CD1c-positive myeloid dendritic cell (primary cell): ENCODE measurements at regions not wholly inside any gene's neighbourhood (a gene's known extent, or its start where the extent isn't known, plus 50 kb on each side); places are given as distances from the start of the nearest gene placed in this dataset.

Experiments
- DNase-seq: peaks from one replicate; pipeline ENCODE4 v3.0.0-alpha.2; 2016; ENCODE audit errors: extremely low spot score

- DNase-seq, result no peak
These were observed 162.6 kb upstream of the E2F8 start for GRCh38 chr11:19403196-19403895.

GRCh38 chr11:19400296-19400695 is 159.6 kb upstream of the E2F8 start:
- no peak for DNase-seq

GRCh38 chr11:19398772-19399527 is 158.2 kb upstream of the E2F8 start:
- DNase-seq, result no peak

DNA sequence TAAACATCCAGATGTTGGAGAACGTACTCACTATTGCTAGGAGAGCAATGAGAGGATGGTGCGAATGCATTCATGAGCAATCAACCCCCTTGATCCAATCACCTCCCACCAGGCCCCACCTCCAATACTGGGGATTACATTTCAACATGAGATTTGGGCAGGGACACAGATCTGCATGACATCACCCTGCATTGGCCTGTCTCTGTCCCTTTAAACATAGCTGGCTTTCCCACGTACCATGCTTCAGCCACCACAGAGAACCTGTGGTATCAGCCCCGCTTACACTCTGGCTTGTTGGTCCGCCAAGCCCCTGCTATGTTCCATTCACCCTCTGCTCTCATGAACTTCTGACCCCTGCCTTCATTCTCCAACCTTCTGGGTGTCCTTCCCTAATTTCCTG is 157.5 kb upstream of the E2F8 start:
- no peak for DNase-seq

GRCh38 chr11:19395050-19395449 is 154.3 kb upstream of the E2F8 start:
- no peak for DNase-seq

DNA sequence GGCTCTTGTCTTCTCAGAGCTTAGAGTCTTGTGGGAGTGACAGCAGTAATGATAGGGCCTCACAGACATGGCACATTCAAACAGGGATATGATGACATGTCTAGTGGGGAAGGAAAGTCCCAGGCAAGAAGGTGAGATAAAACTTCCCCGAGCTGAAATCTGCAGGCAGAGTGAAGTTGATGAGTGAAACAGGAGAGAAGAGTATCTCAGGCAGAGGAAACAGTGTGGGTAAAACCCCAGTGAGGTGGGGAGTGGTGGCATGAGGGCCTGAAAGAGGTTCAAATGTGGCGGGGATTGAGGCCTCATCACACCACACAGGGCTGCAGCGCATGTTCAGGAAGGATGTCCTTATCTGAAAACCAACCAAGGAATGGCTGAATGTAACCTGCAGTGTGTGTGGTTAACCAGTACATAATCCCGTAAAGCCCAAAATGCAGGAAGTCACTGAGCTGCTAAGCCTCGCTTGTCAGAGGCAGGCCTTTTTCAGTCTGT is 153.8 kb upstream of the E2F8 start:
- no peak for DNase-seq

DNA sequence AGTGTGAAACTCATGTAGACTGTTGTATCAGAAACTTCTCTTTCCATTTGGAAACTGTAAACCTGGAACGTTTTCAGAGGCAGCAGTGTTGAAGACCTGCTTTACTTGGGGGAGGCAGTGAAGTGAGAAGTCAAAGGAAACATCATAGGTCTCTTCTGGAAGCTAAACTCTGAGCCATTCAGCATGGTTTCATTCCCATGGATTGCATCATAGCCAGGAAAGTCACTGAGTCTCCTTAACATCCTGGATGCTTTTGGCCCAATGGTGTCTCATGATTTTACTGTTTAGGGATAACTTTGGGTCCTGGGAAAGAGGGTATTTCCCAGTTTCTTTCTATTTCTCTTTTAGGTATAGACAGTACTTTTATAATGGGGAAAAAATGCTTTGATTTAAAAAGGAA is 153.2 kb upstream of the E2F8 start:
- no peak for DNase-seq

- DNase-seq, result no peak
These were observed 152.2 kb upstream of the E2F8 start for GRCh38 chr11:19392847-19393518.

GRCh38 chr11:19392321-19392720 is 151.6 kb upstream of the E2F8 start:
- no peak for DNase-seq

DNA sequence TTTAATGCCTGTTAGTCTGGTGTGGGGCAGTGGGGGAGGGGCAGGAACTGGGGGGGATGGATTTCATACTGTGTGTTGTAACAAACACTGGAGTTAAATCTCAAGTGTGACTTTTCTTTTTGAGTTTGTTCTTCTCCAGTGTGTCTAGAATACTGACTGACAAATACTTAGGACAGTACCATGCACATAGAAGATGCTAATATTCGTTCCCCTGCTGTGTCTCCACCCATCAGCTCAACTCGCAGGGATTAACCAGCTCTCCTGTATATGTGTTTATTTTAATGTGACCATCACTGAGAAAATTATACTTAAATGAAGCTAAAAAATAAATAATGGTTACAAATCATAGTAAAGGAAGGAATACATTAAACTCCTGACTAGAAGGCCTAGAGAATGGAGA is 150.9 kb upstream of the E2F8 start:
- no peak for DNase-seq

DNA sequence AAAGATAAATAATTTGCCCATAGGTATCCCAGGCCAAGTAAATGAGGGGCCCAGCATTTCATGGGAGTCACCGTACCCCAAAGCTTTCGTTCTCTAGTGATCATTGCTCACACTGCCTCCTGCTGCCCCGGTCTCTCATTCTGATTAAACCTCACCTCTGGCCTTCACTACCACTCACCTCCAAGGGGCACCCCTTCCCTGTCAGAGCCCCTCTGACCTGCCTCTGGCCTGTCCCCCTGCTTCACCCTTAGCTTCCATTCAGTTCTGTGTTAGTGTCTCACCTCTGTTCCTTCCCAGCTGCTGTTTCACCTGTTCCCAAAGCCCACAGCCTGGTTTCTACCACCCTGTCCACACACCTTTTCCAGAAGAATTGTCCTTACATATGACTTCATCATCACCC is 150.3 kb upstream of the E2F8 start:
- no peak for DNase-seq

DNA sequence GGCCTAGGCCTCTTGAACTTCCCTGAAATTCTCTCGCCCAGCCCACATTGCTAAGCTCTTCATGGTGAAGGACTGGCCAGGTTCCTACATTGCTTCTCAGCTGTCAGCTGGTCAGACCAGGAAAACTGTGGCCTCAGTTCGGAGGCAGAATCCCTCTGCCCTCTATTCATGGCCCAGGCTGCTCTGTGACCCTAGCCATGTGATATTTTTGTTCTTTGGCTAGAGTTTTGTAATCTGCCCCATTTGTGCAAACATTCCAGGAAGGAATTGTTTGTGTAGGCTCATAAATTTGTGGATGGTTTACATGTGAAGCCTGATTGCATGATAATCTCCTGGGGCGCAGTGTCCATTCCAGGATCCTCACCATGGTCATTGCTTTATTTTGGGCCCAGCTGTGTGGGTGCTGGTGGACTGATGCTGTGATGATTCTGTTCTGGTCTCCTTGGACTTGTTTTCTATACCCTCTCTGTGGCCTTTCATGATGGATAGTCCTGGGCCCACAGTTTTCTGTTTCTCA is 149.1 kb upstream of the E2F8 start:
- no peak for DNase-seq

GRCh38 chr11:19382131-19382611 is 141.4 kb upstream of the E2F8 start:
- no peak for DNase-seq

- no peak for DNase-seq
These were observed 139.6 kb upstream of the E2F8 start for GRCh38 chr11:19380375-19380774.

DNA sequence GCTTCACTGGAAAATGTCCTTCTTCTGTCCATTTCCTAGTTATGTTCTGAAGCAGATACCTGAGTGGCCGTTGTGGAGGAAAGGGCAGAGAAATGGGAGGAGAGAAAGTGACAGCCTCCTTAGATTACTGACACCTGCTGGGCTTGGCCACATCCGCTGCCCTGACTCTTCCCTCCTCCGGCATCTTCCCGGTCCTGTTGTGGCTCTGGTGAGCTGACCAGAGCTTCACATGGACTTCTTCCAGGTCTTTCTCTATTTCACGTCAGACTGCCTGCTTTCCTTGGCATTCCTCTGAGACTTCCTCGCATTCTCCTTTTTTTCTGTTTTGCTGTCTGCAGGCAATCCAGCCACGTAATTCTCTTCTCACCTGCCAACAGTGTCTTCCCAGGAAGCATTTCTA is 138.7 kb upstream of the E2F8 start:
- DNase-seq, result no peak

DNA sequence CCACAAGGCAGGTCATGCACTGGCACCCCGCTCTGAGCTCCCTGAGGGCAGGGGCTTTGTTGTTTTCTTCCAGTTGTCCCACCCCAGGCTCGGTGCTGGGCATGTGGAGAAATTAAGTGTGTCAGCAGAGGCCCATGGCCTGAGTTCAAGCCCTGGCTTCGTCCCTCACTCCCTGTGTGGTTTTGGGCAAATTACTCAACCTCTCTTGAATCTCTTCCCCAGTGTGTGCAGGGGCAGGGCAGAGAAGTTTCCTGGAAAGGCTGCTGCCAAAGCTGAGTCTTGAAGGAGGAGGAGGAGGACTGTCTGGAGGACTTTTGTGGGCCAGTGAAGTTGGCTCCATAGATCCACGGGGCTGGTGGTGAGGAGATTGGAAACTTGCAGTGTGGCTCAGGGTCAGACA is 138.1 kb upstream of the E2F8 start:
- DNase-seq, result no peak

- DNase-seq, result no peak
These were observed 137.1 kb upstream of the E2F8 start for GRCh38 chr11:19377881-19378280.

DNA sequence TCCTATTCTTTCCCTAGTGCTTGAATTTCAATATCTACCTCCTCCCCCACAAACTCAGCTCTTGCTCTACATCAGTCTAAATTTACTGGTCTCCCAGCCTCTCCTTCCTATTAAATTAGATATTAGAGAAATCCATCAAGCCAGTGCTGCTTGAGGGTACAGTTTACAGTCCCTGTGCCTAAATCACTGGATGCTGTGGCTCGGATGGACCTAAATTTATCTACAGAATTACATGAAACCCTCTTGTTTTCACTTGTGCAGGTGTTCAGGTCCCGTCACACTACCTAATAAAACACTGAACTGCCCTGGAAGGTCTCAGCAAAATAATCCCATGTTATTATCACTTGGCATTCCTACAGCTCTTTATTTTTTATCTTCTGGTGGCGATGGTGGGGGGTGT is 134.7 kb upstream of the E2F8 start:
- no peak for DNase-seq

DNA sequence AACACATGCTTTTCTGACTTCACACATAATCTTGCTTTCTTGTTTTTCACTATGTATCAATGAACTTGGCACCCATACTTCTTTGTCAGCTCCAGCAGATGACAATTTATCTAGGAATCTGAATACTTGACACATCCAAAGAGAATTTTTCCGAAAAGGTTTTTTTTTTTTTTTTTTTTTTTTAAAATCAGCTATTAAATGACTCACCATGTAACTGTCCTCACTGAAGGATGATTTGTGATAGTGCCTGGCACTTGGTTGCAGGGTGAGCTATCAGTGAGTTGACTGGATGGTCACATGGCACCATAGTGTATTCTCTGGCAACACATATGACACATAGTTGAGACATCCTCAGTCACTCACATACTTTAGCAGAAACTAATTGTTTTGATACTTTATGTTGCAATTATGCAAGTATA is 133.4 kb upstream of the E2F8 start:
- DNase-seq, result no peak

DNA sequence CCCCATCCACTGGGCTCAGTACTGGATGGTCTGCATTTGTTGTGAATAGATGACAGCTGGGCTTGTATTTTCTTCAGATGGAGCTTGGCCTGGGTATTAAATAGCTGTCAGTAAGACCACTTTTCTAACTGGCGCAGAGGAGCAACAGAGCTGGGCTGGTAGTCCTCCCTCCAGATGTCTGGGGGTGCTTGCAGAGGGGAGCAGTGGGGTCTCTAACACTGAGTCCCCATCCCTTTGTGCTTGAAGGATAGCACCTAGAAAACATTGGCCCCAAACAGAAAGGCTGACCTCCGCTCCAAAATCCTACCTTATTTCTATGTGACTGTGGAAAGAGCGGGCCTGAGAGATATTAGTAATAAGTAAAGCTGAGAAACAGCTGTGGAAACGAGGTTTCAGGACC is 131.6 kb upstream of the E2F8 start:
- DNase-seq, result no peak

DNA sequence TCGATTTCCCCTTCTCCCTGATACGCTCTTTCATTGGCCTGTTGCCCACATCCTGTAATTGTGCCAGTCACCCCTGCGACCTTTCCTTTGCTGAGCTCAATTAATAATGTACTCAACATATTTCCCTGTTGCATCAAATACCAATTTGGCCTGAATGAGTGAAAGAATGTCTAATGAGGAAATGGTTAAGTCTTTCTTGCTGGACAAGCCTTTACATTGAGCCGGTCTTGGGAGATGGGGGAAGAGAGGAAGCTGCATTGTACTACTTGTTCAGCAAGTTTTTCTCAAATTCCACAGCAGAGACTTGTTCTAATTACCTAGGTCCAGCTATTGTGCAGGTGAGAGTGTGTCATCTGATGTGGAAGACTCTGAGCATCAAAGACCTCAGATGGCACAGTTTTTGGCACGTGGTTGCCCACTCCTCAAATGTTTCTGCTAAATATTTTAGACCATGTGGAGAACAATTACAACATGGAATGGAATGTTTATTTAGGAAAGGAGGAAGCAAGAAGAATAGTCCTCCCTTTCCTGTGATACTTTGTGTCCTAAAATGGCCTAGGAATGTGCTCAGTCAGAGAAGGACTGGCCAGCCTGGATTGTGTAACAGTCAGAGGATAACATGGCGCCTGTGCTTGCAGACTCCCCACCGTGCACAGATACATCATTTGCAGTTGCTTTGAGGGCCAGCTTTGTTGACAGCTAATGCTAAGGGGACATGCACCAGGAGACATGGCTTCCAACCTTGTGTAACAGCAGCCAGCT is 129.5 kb upstream of the E2F8 start:
- DNase-seq, result no peak
